Bronchial epithelial cell (primary cell): ENCODE measurements at regions not wholly inside any gene's neighbourhood (a gene's known extent, or its start where the extent isn't known, plus 50 kb on each side); places are given as distances from the start of the nearest gene placed in this dataset.

Source experiments
- DNase-seq: peaks from one replicate; pipeline ENCODE4 v3.0.0-alpha.2; 2010; ENCODE audit warnings: low read depth
- FAIRE-seq: peaks from 2 replicates; lab custom pipeline; 2011; peaks lifted over from hg19 to GRCh38; lab: Jason Lieb, UNC
- H3K27me3 ChIP-seq: 2 replicates; pipeline ENCODE4 v1.5.1; 2011; ENCODE audit warnings: low read length; ENCODE audit not compliant: control insufficient read depth, insufficient read depth
- H3K36me3 ChIP-seq: 2 replicates; pipeline ENCODE4 v1.5.1; 2011; ENCODE audit warnings: low read length; ENCODE audit not compliant: control insufficient read depth, insufficient read depth
- H3K4me3 ChIP-seq: 2 replicates; pipeline ENCODE4 v1.5.1; 2011; ENCODE audit warnings: mild to moderate bottlenecking, low read depth, low read length, control low read depth
- CTCF ChIP-seq: IDR thresholded peaks from 2 replicates; pipeline ENCODE4 v1.5.1; 2011; ENCODE audit warnings: mild to moderate bottlenecking, moderate library complexity, low read length, control low read depth, inconsistent platforms; ENCODE audit not compliant: insufficient read depth, severe bottlenecking

- Histone ChIP-seq H3K27me3 (no peaks in the 10 kb centered on the region), H3K36me3 (no peaks in the 10 kb centered on the region), H3K4me3 (no peak overlapping the region)
- no peak for TF ChIP-seq CTCF
- FAIRE-seq (no peak), DNase-seq (no peak)
Observed at GRCh38 chr12:77492536-77492935, 338.2 kb upstream of the NAV3 start.

- no peaks in the 10 kb centered on the region for H3K36me3 ChIP-seq
- H3K4me3 ChIP-seq, result no peak overlapping the region
- no peak for DNase-seq
- no peaks in the 10 kb centered on the region for H3K27me3 ChIP-seq
- TF ChIP-seq CTCF, result no peak
- no peak for FAIRE-seq
Observed at GRCh38 chr12:77489331-77489970, 341.2 kb upstream of the NAV3 start.

GRCh38 chr12:77488041-77488620 is 342.6 kb upstream of the NAV3 start:
- H3K27me3 ChIP-seq, result no peaks in the 10 kb centered on the region
- no peak for DNase-seq
- no peak for FAIRE-seq
- H3K36me3 ChIP-seq, result no peaks in the 10 kb centered on the region
- no peak for TF ChIP-seq CTCF
- no peak overlapping the region for H3K4me3 ChIP-seq

- Histone ChIP-seq H3K36me3 (no peaks in the 10 kb centered on the region), H3K27me3 (no peaks in the 10 kb centered on the region), H3K4me3 (no peak overlapping the region)
- no peak for DNase-seq
- no peak for FAIRE-seq
- TF ChIP-seq CTCF, result no peak
Observed at GRCh38 chr12:77486872-77487271, 343.8 kb upstream of the NAV3 start.

GRCh38 chr12:77485961-77486854 is 344.5 kb upstream of the NAV3 start:
- Histone ChIP-seq H3K4me3 (no peak overlapping the region), H3K27me3 (no peaks in the 10 kb centered on the region), H3K36me3 (no peaks in the 10 kb centered on the region)
- no peak for TF ChIP-seq CTCF
- FAIRE-seq, result no peak
- DNase-seq, result no peak
